ENCODE measurements at regions not wholly inside any gene's neighbourhood (a gene's known extent, or its start where the extent isn't known, plus 50 kb on each side); places are given as distances from the start of the nearest gene placed in this dataset.

DNA sequence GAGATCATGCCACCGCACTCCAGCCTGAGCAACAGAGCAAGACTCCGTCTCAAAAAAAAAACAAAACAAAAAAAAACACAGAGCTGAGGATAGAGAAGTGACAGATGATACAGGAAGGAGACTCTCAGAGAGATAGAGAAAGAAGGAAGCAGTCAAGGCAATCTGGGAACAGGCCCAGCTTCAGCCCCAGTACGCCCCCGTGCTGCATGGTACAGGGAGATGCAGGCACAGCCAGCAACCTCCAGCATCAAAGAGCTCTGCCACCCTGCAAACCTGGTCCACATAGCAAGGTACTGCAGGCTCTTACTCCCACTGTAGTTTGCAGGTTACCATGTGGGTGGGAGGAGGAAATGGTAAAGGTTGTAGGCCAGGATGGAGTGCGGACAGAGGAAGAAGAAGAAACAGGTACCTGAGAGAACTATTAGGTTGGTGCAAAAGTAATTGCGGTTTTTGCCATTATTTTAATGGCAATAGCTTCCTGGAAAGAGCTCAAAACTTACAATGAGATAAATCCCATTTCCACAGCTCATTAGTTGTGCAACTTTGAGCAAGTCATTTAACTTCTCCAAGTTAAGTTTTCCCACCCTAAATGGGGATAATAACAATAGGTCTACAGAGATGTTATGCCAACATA, 253.0 kb downstream of the ARRDC4 start:
- FAIRE-seq (no peak), DNase-seq (no peak), ATAC-seq (no peak)
- Histone ChIP-seq H3K4me3 (no peak overlapping the region), H3K4me1 (no peaks in the 10 kb centered on the region), H3K27ac (no peak overlapping the region), H3K27me3 (no peaks in the 10 kb centered on the region), H3K36me3 (no peaks in the 10 kb centered on the region), H3K9me3 (no peaks in the 10 kb centered on the region)
- TF ChIP-seq, protein P1, sequence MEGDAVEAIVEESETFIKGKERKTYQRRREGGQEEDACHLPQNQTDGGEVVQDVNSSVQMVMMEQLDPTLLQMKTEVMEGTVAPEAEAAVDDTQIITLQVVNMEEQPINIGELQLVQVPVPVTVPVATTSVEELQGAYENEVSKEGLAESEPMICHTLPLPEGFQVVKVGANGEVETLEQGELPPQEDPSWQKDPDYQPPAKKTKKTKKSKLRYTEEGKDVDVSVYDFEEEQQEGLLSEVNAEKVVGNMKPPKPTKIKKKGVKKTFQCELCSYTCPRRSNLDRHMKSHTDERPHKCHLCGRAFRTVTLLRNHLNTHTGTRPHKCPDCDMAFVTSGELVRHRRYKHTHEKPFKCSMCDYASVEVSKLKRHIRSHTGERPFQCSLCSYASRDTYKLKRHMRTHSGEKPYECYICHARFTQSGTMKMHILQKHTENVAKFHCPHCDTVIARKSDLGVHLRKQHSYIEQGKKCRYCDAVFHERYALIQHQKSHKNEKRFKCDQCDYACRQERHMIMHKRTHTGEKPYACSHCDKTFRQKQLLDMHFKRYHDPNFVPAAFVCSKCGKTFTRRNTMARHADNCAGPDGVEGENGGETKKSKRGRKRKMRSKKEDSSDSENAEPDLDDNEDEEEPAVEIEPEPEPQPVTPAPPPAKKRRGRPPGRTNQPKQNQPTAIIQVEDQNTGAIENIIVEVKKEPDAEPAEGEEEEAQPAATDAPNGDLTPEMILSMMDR (IDR thresholded peaks at IDR 0.05): no peak
- WGBS, 2 donors: 70 to 74% methylated on average over 6 of the region's 6 CpGs
- intact Hi-C loops (cut with DNase I): no loop called here

DNA sequence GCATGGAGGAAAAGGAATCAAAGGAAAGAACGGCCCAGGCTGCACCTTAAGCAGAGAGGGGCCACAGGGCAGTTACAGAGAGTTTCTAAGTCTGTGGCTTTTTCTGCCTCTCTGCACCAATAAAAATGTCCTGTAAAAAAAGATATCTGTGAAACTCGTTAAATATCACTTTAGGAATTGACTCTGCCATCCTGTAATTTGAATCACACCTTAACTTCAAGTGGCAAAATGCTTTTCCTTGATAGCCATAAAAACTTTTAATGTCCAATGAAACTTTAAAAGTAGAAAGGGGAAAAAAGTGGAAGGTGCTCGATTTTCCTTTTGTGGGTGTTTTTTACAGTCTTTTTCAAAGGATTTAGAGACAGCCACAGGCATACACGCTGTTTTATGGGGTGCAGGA, 255.7 kb downstream of the ARRDC4 start:
- Histone ChIP-seq H3K27me3 (no peaks in the 10 kb centered on the region), H3K4me3 (no peak overlapping the region), H3K27ac (no peak overlapping the region), H3K4me1 (no peaks in the 10 kb centered on the region), H3K9me3 (no peaks in the 10 kb centered on the region), H3K36me3 (no peaks in the 10 kb centered on the region)
- no peak for FAIRE-seq
- TF ChIP-seq, protein P1 (IDR thresholded peaks at IDR 0.05): no peak
- no peak for DNase-seq
- intact Hi-C loops (cut with DNase I): no loop called here
- WGBS, 2 donors: 45 to 48% methylated on average over 4 of the region's 4 CpGs
- ATAC-seq: no peak

DNA sequence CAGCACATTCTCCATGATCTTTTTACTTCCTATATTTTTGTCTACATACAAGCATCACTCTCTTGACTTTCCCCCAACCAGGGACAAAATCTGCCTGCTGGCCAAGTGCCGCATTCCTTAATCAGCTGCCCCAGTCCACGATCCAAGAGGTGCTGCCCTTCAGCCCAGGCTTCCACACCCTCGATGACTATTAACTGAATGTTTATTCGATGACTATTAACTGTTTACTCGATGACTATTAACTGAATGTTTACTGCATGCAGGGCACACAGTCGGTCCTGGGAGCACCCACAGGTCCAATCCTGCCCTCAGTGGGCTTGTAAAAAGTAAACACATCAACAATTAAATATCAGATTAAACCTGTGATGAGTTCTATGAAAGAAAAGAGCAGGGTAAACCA, 256.9 kb downstream of the ARRDC4 start:
- ATAC-seq (no peak), FAIRE-seq (no peak), DNase-seq (no peak)
- intact Hi-C loops (cut with DNase I): no loop called here
- H3K27me3 ChIP-seq: no peaks in the 10 kb centered on the region
- H3K27ac ChIP-seq: no peak overlapping the region
- no peaks in the 10 kb centered on the region for H3K4me1 ChIP-seq
- TF ChIP-seq, protein P1 (IDR thresholded peaks at IDR 0.05): no peak
- H3K36me3 ChIP-seq: no peaks in the 10 kb centered on the region
- H3K9me3 ChIP-seq: no peaks in the 10 kb centered on the region
- H3K4me3 ChIP-seq: no peak overlapping the region
- WGBS, 2 donors: 60 to 63% methylated on average over 6 of the region's 6 CpGs

DNA sequence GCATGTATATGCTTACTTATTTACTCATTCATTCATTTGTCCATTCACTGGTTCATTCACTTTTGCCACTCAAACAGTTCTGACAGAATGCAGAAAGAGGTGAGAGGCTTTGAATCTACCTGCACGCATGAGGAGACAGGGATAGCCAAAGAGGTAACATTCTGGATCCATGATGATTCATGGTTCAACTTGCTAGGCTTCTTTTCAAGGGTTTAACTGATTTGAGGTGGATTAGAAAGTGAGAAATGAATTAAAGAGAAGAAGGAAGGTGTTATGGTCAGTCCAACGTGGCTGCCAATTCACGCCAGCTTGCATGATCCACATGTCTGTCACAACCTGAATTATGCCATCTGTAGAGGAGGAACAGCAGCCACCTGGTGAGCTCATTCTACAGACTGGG, 260.6 kb downstream of the ARRDC4 start:
- H3K4me3 ChIP-seq: no peak overlapping the region
- no peak overlapping the region for H3K27ac ChIP-seq
- no peak for DNase-seq
- TF ChIP-seq, protein P1 (IDR thresholded peaks at IDR 0.05): no peak
- H3K9me3 ChIP-seq: no peaks in the 10 kb centered on the region
- no peaks in the 10 kb centered on the region for H3K4me1 ChIP-seq
- no peak for ATAC-seq
- no peaks in the 10 kb centered on the region for H3K36me3 ChIP-seq
- no peaks in the 10 kb centered on the region for H3K27me3 ChIP-seq
- intact Hi-C loops (cut with DNase I): no loop called here
- 47 to 61% methylated on average over 3 of the region's 3 CpGs for WGBS, 2 donors
- FAIRE-seq: no peak

DNA sequence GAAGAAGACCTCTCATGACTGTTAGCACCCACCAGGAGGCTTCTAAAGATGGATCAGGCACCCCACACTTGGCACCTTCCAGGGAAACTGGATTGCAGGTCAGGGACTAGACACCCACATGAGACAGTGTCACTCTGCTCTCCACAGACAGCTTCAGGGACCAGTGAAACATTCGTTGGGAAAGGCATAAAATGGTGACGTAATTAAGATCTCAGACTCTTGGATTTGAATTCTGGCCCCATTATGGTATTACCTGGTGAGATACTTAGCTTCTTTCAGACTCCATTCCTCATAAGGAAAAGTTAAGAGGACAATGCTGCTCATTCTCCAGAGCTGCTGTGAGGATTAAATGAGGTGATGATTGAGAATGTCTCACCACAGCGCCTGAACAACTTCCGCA, 261.1 kb downstream of the ARRDC4 start:
- H3K9me3 ChIP-seq: no peaks in the 10 kb centered on the region
- ATAC-seq (no peak), DNase-seq (no peak), FAIRE-seq (no peak)
- no peaks in the 10 kb centered on the region for H3K27me3 ChIP-seq
- 57 to 65% methylated on average over 4 of the region's 4 CpGs for WGBS, 2 donors
- TF ChIP-seq, protein P1 (IDR thresholded peaks at IDR 0.05): no peak
- no peaks in the 10 kb centered on the region for H3K4me1 ChIP-seq
- intact Hi-C loops (cut with DNase I): no loop called here
- H3K4me3 ChIP-seq: no peak overlapping the region
- H3K36me3 ChIP-seq: no peaks in the 10 kb centered on the region
- H3K27ac ChIP-seq: no peak overlapping the region
